H1 (cell line): ENCODE measurements at regions not wholly inside any gene's neighbourhood (a gene's known extent, or its start where the extent isn't known, plus 50 kb on each side); places are given as distances from the start of the nearest gene placed in this dataset.

Experiments
- CTCF ChIA-PET: fragments of 300-600 bp; sonication (Branson Sonifier 250); formaldehyde crosslinking; loops from one replicate; lab custom pipeline; 2021; ENCODE audit not compliant: partially characterized antibody; lab: Charles Lee
- POLR2A ChIA-PET: fragments of 300-600 bp; sonication (Branson Sonifier 250); formaldehyde crosslinking; loops from one replicate; lab custom pipeline; 2021; ENCODE audit warnings: inconsistent platforms; ENCODE audit not compliant: partially characterized antibody; lab: Charles Lee
- DNase-seq, 2 experiments: peaks; one replicate each; pipeline versions ENCODE4 v3.0.0 to v3.0.0-alpha.2; 2010 to 2022; ENCODE audit warnings: low spot score in 2 of 2, low read depth in 1 of 2, mixed read lengths in 1 of 2
- FAIRE-seq: peaks from 2 replicates; lab custom pipeline; 2011; peaks lifted over from hg19 to GRCh38; lab: Jason Lieb, UNC
- H2AFZ ChIP-seq: 2 replicates; pipeline ENCODE4 v1.8.1; 2012; ENCODE audit warnings: low read length, inconsistent platforms
- H2AK5ac ChIP-seq: 2 replicates; pipeline ENCODE4 v1.6.1; 2013; ENCODE audit warnings: low read depth, low read length
- H2BK120ac ChIP-seq: replicated peaks from 2 replicates; pipeline ENCODE3; 2013; ENCODE audit warnings: low read depth, low read length, inconsistent platforms
- H2BK12ac ChIP-seq: 2 replicates; pipeline ENCODE4 v1.6.1; 2013; ENCODE audit warnings: low read depth, low read length
- H2BK15ac ChIP-seq: 2 replicates; pipeline ENCODE4 v1.6.1; 2013; ENCODE audit warnings: low read length
- H2BK20ac ChIP-seq: 2 replicates; pipeline ENCODE4 v1.6.1; 2013; ENCODE audit warnings: low read length
- H2BK5ac ChIP-seq: 2 replicates; pipeline ENCODE4 v1.6.1; 2013; ENCODE audit warnings: low read depth, low read length
- H3K14ac ChIP-seq: 2 replicates; pipeline ENCODE4 v1.6.1; 2013; ENCODE audit warnings: inconsistent platforms; ENCODE audit not compliant: insufficient read length
- H3K18ac ChIP-seq: 2 replicates; pipeline ENCODE4 v1.6.1; 2013; ENCODE audit warnings: low read length; ENCODE audit errors: extremely low read depth
- H3K23ac ChIP-seq: 2 replicates; pipeline ENCODE4 v1.6.1; 2013; ENCODE audit warnings: inconsistent platforms; ENCODE audit not compliant: insufficient read length
- H3K23me2 ChIP-seq: 2 replicates; pipeline ENCODE4 v1.6.1; 2013; ENCODE audit warnings: low read depth, low read length
- H3K27ac ChIP-seq: 2 replicates; pipeline ENCODE4 v1.6.1; 2011; ENCODE audit warnings: low read depth, low read length, inconsistent platforms
- H3K27me3 ChIP-seq, 4 experiments: replicated peaks in 1 of 4; 1 replicate in 1 of 4; 2 replicates in 3 of 4; pipeline versions ENCODE4 v1.6.1 to v1.8.1; 2011 to 2013; ENCODE audit warnings: low read length in 3 of 4, mild to moderate bottlenecking in 3 of 4, inconsistent platforms in 2 of 4, mixed read lengths in 2 of 4, moderate library complexity in 1 of 4; ENCODE audit not compliant: control insufficient read depth in 3 of 4, insufficient read depth in 3 of 4; ENCODE audit errors: extremely low read depth in 1 of 4
- H3K36me3 ChIP-seq, 4 experiments: 2 replicates each; pipeline versions ENCODE4 v1.6.1 to v1.8.1; 2011 to 2013; ENCODE audit warnings: mild to moderate bottlenecking in 4 of 4, low read length in 3 of 4, moderate library complexity in 2 of 4, control low read depth in 1 of 4, inconsistent platforms in 1 of 4; ENCODE audit not compliant: insufficient read depth in 4 of 4, control insufficient read depth in 2 of 4
- H3K4ac ChIP-seq: replicated peaks from 2 replicates; pipeline ENCODE3; 2013; ENCODE audit warnings: low read length, low read depth, mixed read lengths, inconsistent platforms; ENCODE audit not compliant: insufficient read length
- H3K4me1 ChIP-seq, 4 experiments: replicated peaks in 1 of 4; 1 replicate in 1 of 4; 2 replicates in 3 of 4; pipeline versions ENCODE4 v1.6.1 to v1.8.1; 2011 to 2013; ENCODE audit warnings: low read length in 3 of 4, inconsistent platforms in 2 of 4, mixed read lengths in 1 of 4; ENCODE audit not compliant: insufficient read depth in 4 of 4, control insufficient read depth in 3 of 4
- H3K4me2 ChIP-seq, 2 experiments: 2 replicates each; pipeline versions ENCODE4 v1.6.1 to v1.8.1; 2011 to 2013; ENCODE audit warnings: low read depth in 2 of 2, low read length in 2 of 2, control low read depth in 1 of 2, inconsistent platforms in 1 of 2, mild to moderate bottlenecking in 1 of 2; ENCODE audit not compliant: insufficient read depth in 1 of 2
- H3K4me3 ChIP-seq, 4 experiments: fragments of 200-600, 300-600 bp in 1 of 4; sonication (generic), shearing (Covaris generic), sonication (Bioruptor Twin) in 1 of 4; 2 replicates each; pipeline versions ENCODE4 v1.5.1 to v1.8.1; 2011 to 2016; ENCODE audit warnings: low read length in 4 of 4, low read depth in 3 of 4, control low read depth in 2 of 4, inconsistent platforms in 2 of 4, mild to moderate bottlenecking in 2 of 4, mixed read lengths in 1 of 4, moderate library complexity in 1 of 4; ENCODE audit not compliant: insufficient read depth in 2 of 4; ENCODE audit errors: extremely low read depth in 1 of 4
- H3K56ac ChIP-seq: replicated peaks from 2 replicates; pipeline ENCODE3; 2013; ENCODE audit warnings: low read depth, mild to moderate bottlenecking, mixed read lengths, low read length, inconsistent platforms; ENCODE audit not compliant: insufficient read length
- H3K79me1 ChIP-seq: 2 replicates; pipeline ENCODE4 v1.6.1; 2013; ENCODE audit warnings: low read depth, low read length, control low read depth
- H3K79me2 ChIP-seq, 2 experiments: 2 replicates each; pipeline versions ENCODE4 v1.6.1 to v1.8.1; 2012 to 2013; ENCODE audit warnings: low read length in 2 of 2, mild to moderate bottlenecking in 2 of 2, inconsistent platforms in 1 of 2; ENCODE audit not compliant: insufficient read depth in 2 of 2, control insufficient read depth in 1 of 2
- H3K9ac ChIP-seq, 4 experiments: replicated peaks in 1 of 4; 1 replicate in 1 of 4; 2 replicates in 3 of 4; pipeline versions ENCODE4 v1.6.1 to v1.8.1; 2011 to 2013; ENCODE audit warnings: low read depth in 3 of 4, low read length in 3 of 4, control low read depth in 2 of 4, mild to moderate bottlenecking in 2 of 4, moderate library complexity in 2 of 4, inconsistent platforms in 1 of 4; ENCODE audit errors: extremely low read depth in 1 of 4
- H3K9me3 ChIP-seq, 2 experiments: 2 replicates each; pipeline versions ENCODE4 v1.6.1 to v1.8.1; 2012 to 2013; ENCODE audit warnings: mild to moderate bottlenecking in 2 of 2, moderate library complexity in 2 of 2, control low read depth in 1 of 2, inconsistent platforms in 1 of 2, low read depth in 1 of 2, low read length in 1 of 2, mixed read lengths in 1 of 2; ENCODE audit not compliant: insufficient read depth in 2 of 2
- H4K20me1 ChIP-seq, 2 experiments: replicated peaks in 1 of 2; 2 replicates each; pipeline versions ENCODE3 to v1.8.1; 2011 to 2013; ENCODE audit warnings: inconsistent platforms in 2 of 2, low read length in 2 of 2, mild to moderate bottlenecking in 1 of 2; ENCODE audit not compliant: insufficient read depth in 2 of 2, control insufficient read depth in 1 of 2
- H4K5ac ChIP-seq: 2 replicates; pipeline ENCODE4 v1.6.1; 2013; ENCODE audit warnings: low read length, low read depth, mixed read lengths, inconsistent platforms; ENCODE audit not compliant: insufficient read length
- H4K8ac ChIP-seq: 2 replicates; pipeline ENCODE4 v1.8.0; 2013; ENCODE audit warnings: mild to moderate bottlenecking, moderate library complexity, low read length, inconsistent platforms; ENCODE audit not compliant: insufficient read depth; ENCODE audit errors: extremely low read depth
- H4K91ac ChIP-seq: replicated peaks from 2 replicates; pipeline ENCODE3; 2013; ENCODE audit warnings: low read length, mixed read lengths, inconsistent platforms; ENCODE audit not compliant: insufficient read length
- ASH2L ChIP-seq: fragments of 200-600, 300-600 bp; sonication (generic); IDR thresholded peaks from one replicate; pipeline ENCODE4 v1.7.1; 2017; ENCODE audit warnings: low read length
- BCL11A ChIP-seq, 2 experiments: IDR thresholded peaks; one replicate each; pipeline ENCODE4 v1.6.1; 2011; ENCODE audit warnings: low read depth in 2 of 2, low read length in 2 of 2, mild to moderate bottlenecking in 2 of 2
- CBX8 ChIP-seq: fragments of 300-800, 300-1000 bp; sonication (generic); IDR thresholded peaks from 2 replicates; pipeline ENCODE4 v1.7.1; 2016; ENCODE audit warnings: low read depth, low read length, borderline replicate concordance
- CHD1 ChIP-seq: IDR thresholded peaks from 2 replicates; pipeline ENCODE4 v1.6.1; 2012; ENCODE audit warnings: low read depth, low read length, improper control_type of control experiment
- GABPA ChIP-seq: IDR thresholded peaks from 2 replicates; pipeline ENCODE4 v1.6.1; 2011; ENCODE audit warnings: mild to moderate bottlenecking, low read length, moderate library complexity, borderline replicate concordance; ENCODE audit not compliant: insufficient read depth
- HDAC2 ChIP-seq, 2 experiments: fragments of 300-600 bp in 1 of 2; sonication (generic) in 1 of 2; IDR thresholded peaks; 2 replicates each; pipeline ENCODE4 v1.6.1; 2011 to 2012; ENCODE audit warnings: low read depth in 2 of 2, low read length in 2 of 2, mild to moderate bottlenecking in 2 of 2, moderate library complexity in 2 of 2, borderline replicate concordance in 1 of 2, inconsistent platforms in 1 of 2
- KDM1A ChIP-seq: fragments of 200-600, 300-600 bp; sonication (generic); IDR thresholded peaks from 2 replicates; pipeline ENCODE4 v1.7.1; 2016; ENCODE audit warnings: mild to moderate bottlenecking, low read length, borderline replicate concordance
- NANOG ChIP-seq: IDR thresholded peaks from 2 replicates; pipeline ENCODE4 v1.6.1; 2011; ENCODE audit warnings: low read length, low read depth, mild to moderate bottlenecking, inconsistent platforms; ENCODE audit not compliant: insufficient read depth, poor library complexity, severe bottlenecking
- POLR2A ChIP-seq, 2 experiments: IDR thresholded peaks; 1 replicate in 1 of 2; 2 replicates in 1 of 2; pipeline ENCODE4 v1.6.1; 2011; ENCODE audit warnings: low read depth in 2 of 2, low read length in 2 of 2, mild to moderate bottlenecking in 2 of 2; ENCODE audit errors: control extremely low read depth in 1 of 2
- POU5F1 ChIP-seq: IDR thresholded peaks from 2 replicates; pipeline ENCODE4 v1.6.1; 2011; ENCODE audit warnings: low read depth, mild to moderate bottlenecking, low read length, moderate library complexity
- SP2 ChIP-seq: IDR thresholded peaks from 2 replicates; pipeline ENCODE4 v1.6.1; 2012; ENCODE audit warnings: mild to moderate bottlenecking, low read length, inconsistent platforms
- TAF1 ChIP-seq: IDR thresholded peaks from 2 replicates; pipeline ENCODE4 v1.6.1; 2011; ENCODE audit warnings: mild to moderate bottlenecking, low read depth, low read length
- TEAD4 ChIP-seq: IDR thresholded peaks from 2 replicates; pipeline ENCODE4 v1.6.1; 2012; ENCODE audit warnings: low read depth, low read length, inconsistent platforms, mixed read lengths

- Histone ChIP-seq H2AFZ (no peak overlapping the region), H2BK15ac (no peak overlapping the region), H4K20me1 (no peaks in the 10 kb centered on the region), H3K27me3 (no peaks in the 10 kb centered on the region), H3K56ac (no peak overlapping the region), H2BK12ac (no peak overlapping the region), H3K79me2 (no peaks in the 10 kb centered on the region), H3K9ac (no peak overlapping the region), H2AK5ac (no peak overlapping the region), H4K5ac (no peak overlapping the region), H3K79me1 (no peaks in the 10 kb centered on the region), H3K27ac (no peak overlapping the region), H4K8ac (no peak overlapping the region), H3K4me2 (no peak overlapping the region), H3K36me3 (no peaks in the 10 kb centered on the region), H3K9me3 (no peaks in the 10 kb centered on the region), H3K4ac (no peak overlapping the region), H3K14ac (no peak overlapping the region), H3K23me2 (no peaks in the 10 kb centered on the region), H2BK120ac (no peak overlapping the region), H3K4me1 (no peaks in the 10 kb centered on the region), H4K91ac (no peak overlapping the region), H3K23ac (no peak overlapping the region), H2BK5ac (no peak overlapping the region), H3K4me3 (no peak overlapping the region), H2BK20ac (no peak overlapping the region), H3K18ac (no peak overlapping the region)
- POLR2A ChIA-PET, result no interaction called here
- CTCF ChIA-PET, result interaction anchor here (1.1 to 1.2 kb wide), 2 partner anchors 40 to 887 kb away, joined by 3 read pairs; partner anchors contain the start of gene MED23
- no peak for FAIRE-seq
- no peak for DNase-seq
- TF ChIP-seq TAF1 (no peak), CBX8 (no peak), HDAC2 (IDR thresholded peaks at IDR 0.05; ENCODE audit: borderline replicate concordance in 1 of 2, low read depth in 2 of 2, low read length in 2 of 2) (no peak), TEAD4 (no peak), POLR2A (IDR thresholded peaks at IDR 0.05; ENCODE audit: control extremely low read depth in 1 of 2, low read depth in 2 of 2, low read length in 2 of 2) (no peak), BCL11A (IDR thresholded peaks at IDR 0.05; ENCODE audit: low read depth in 2 of 2, low read length in 2 of 2) (no peak), KDM1A (no peak), CHD1 (no peak), POU5F1 (no peak), ASH2L (no peak), SP2 (no peak), NANOG (no peak), GABPA (no peak)
These were observed 86.9 kb upstream of the SMLR1 start for GRCh38 chr6:130740308-130740707.
